SH-SY5Y (cell line): ENCODE measurements at regions not wholly inside any gene's neighbourhood (a gene's known extent, or its start where the extent isn't known, plus 50 kb on each side); places are given as distances from the start of the nearest gene placed in this dataset.

Experiments
- GATA2 ChIP-seq: IDR thresholded peaks from 2 replicates; pipeline ENCODE4 v1.6.1; 2011; ENCODE audit warnings: mild to moderate bottlenecking, low read depth, low read length
- GATA3 ChIP-seq: IDR thresholded peaks from 2 replicates; pipeline ENCODE4 v1.6.1; 2011; ENCODE audit warnings: low read depth, mild to moderate bottlenecking, low read length, moderate library complexity

GRCh38 chr13:53260594-53260993 is 232.0 kb downstream of the OLFM4 start:
- TF ChIP-seq GATA3, result no peak
- TF ChIP-seq GATA2, result no peak

DNA sequence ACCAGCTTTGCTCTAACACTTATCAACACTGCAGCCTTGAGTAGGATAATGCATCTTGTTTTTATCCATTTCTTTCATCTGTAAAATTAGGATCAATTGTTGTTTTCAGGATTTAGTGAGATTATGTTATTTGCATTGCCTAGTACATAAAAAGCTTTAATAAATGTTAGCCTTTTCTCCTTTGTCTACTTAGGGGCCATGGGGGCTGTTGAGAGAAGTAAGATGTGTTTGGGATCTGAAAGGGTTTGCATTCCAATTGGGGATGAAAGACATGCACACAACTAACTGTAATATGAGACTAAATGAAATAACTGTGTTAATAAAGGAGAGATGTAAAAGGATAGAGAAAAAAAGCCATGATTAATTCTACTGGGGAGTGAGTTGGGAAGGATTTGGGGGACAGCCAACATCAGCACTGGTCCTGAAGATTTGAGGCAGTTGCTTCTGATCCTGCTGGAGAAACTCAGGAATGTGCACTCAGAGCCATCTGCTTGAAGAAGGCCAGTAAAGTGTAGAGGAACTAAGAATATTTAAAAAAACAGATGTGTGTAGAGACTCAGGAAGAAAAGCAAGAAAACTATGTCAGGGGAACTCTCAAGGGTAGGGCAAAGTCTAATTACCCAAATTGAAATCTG is 236.3 kb downstream of the OLFM4 start:
- TF ChIP-seq GATA2 (no peak), GATA3 (no peak)

DNA sequence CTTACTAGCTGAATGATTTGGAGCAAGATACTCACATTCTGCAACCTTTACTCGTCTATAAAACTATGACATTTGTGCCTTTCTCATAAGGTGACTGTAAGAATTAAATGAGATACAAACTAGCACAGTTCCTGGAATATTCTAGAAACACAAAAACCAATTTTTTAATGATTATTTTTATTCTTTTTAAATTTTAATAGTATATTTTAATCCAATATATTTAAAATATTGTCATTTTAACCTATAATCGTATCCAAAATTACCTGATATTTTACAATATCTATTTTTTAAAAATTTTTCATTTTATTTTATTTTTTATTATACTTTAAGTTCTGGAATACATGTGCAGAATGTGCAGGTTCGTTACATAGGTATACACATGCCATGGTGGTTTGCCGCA is 238.1 kb downstream of the OLFM4 start:
- no peak for TF ChIP-seq GATA2
- no peak for TF ChIP-seq GATA3

- no peak for TF ChIP-seq GATA2
- no peak for TF ChIP-seq GATA3
Observed at GRCh38 chr13:53269634-53270033, 241.0 kb downstream of the OLFM4 start.

- no peak for TF ChIP-seq GATA3
- no peak for TF ChIP-seq GATA2
Observed at GRCh38 chr13:53272873-53273272, 244.3 kb downstream of the OLFM4 start.

- TF ChIP-seq GATA3 (no peak), GATA2 (no peak)
Observed at GRCh38 chr13:53276265-53276664, 247.7 kb downstream of the OLFM4 start.

- TF ChIP-seq GATA2 (no peak), GATA3 (no peak)
Observed at GRCh38 chr13:53281677-53282076, 253.1 kb downstream of the OLFM4 start.

GRCh38 chr13:53285896-53286430 is 257.4 kb downstream of the OLFM4 start:
- TF ChIP-seq GATA2 (no peak), GATA3 (no peak)

DNA sequence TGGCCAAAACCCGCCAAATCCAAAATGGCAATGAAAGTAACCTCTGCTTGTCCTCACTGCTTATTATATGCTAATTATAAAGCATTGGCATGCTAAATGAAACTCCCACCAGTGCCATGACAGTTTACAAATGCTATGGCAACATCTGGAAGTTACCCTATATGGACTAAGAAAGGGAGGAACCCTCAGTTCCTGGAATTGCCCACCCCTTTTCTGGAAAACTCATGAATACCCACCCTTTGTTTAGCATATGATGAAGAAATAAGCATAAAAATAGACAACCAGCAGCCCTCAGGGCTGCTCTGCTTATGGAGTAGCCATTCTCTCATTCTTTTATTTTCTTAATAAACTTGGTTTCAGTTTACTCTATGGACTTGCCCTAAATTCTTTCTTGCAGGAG is 269.8 kb downstream of the OLFM4 start:
- no peak for TF ChIP-seq GATA2
- no peak for TF ChIP-seq GATA3

GRCh38 chr13:53301449-53301848 is 272.8 kb downstream of the OLFM4 start:
- TF ChIP-seq GATA3 (no peak), GATA2 (no peak)

DNA sequence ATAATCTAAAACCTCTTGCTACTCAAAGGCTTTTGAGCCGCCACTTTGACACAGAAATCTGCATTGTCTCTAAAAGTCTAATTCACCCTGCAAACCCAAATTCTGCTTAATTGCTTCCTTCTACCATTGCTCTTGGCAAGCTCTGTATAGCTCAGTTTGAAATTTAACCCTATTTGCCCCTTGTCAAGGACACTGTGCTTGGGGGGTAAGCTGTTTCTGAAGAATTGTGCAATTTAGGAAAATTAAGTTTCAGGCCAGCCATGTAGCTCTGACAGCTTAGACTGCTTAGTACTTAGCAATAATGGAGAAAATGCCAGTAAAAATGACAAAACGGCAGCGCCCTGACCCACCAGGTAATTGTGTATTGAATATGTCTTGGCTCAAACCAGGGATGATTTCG is 282.2 kb downstream of the OLFM4 start:
- TF ChIP-seq GATA2 (no peak), GATA3 (no peak)

DNA sequence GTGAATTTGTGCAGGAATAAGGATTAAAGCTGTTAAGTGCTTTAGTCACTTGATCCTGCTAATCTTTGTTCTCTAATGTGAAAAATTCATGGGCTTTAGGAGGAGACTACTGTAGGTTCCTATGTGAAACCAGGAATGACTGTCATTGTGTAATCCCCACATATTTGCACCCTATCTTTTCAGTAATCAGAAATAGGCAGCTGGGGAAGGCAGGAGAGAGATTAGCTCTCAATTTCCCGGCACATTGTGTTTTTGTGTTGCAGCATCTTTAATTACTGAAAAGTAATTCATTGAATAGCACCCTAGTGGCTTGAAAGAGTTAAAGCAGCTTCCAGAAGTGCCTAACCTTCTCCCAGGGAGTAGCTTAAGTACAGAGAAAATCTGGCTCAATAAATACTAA is 282.9 kb downstream of the OLFM4 start:
- TF ChIP-seq GATA3, result no peak
- TF ChIP-seq GATA2, result no peak

DNA sequence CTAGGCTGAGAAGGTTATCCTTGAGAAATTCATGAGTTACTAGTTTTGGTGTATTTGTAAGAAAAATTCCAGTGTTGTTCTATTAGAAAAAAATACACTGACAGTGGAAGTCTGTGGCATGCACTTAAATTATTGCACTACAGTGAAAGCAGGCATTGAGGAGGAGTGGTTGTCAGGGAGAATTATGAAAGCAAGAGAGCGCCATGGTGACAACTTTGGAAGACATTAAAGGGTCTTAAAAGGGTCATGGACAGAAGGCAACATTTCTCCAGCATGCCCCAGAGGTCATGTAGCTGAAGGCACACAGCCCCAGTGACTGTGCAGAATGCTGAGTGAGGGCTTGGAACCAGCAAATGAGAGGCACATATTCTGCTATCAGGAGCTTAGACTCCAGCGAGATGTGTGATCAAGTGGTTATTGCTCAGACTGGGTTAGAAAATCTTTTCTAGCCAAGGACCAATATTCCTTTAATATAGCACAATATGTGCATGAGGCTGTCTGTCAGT is 292.7 kb downstream of the OLFM4 start:
- TF ChIP-seq GATA3 (no peak), GATA2 (no peak)

- TF ChIP-seq GATA3 (no peak), GATA2 (no peak)
Observed at GRCh38 chr13:53324656-53325055, 296.0 kb downstream of the OLFM4 start.

DNA sequence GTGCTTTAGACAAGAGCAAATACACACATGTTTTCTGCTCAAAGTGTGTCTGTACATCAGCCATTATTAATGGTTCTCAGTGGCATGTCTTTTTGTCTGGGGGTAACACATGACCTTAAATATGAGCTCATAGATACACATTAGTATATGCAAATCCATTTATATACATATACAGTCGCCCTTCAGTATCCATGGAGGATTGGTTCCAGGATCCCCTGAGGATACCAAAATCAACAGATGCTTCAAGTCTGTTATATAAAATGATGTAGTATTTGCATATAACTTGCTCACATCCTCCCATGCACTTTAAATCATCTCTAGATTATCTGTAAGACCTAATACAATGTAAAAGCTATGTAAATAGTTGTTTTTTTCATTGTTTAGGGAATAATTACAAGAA is 298.1 kb downstream of the OLFM4 start:
- TF ChIP-seq GATA2 (no peak), GATA3 (no peak)
